PC-3 (cell line): ENCODE measurements at regions not wholly inside any gene's neighbourhood (a gene's known extent, or its start where the extent isn't known, plus 50 kb on each side); places are given as distances from the start of the nearest gene placed in this dataset.

ENCODE experiments used
- CTCF ChIP-seq: fragments of 300-600 bp; sonication (generic); conservative IDR thresholded peaks from 2 replicates; pipeline ENCODE4 v1.5.1; 2017; ENCODE audit warnings: antibody characterized with exemption, low read depth, mild to moderate bottlenecking, low read length
- EZH2phosphoT487 ChIP-seq: fragments of 300-600 bp; sonication (generic); IDR thresholded peaks from 2 replicates; pipeline ENCODE4 v1.6.1; 2018; ENCODE audit warnings: mild to moderate bottlenecking, antibody characterized with exemption, low read length, borderline replicate concordance

DNA sequence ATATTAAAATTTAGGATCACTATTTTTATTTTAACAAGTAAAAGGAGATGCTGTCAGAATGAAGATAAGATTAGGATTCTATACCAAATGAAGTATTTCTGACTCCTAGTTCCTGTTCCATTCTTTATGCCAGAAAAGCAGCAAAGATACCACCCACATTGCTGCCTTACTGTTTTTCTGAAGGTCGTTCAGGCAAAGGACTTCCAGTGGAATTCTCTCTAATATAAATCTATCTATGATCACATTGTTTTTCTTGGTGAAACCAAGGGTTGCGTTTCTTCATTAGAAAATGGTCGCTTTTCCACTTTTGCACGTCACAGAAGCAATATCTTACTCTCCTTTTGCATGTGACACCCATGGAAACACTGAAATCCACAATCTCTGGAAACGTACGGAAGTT, 594.8 kb upstream of the ADGRL2 start:
- no peak for TF ChIP-seq CTCF
- TF ChIP-seq EZH2phosphoT487 = no peak
